ENCODE measurements at regions not wholly inside any gene's neighbourhood (a gene's known extent, or its start where the extent isn't known, plus 50 kb on each side); places are given as distances from the start of the nearest gene placed in this dataset.

DNA sequence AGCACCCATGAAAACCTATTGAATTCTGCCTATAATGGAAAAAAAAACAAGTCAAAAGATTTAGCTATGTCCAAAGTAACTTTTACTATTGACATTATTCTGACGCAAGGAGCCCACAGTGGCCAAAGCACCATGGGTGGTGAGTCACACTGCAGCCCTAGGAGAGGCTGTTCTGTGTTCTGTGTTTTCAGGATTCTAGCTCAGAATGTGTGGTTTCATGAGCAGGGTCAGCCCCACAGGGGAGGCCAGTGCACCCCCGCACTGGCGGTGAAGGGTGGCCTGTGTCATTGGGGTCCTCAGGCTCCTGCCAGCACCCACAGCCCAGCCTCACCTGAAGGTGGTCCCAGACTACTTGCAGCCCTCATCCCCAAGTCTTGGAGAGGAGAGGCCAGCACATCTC is 112.2 kb downstream of the BRD1 start:
- no peaks in the 10 kb centered on the region for H3K36me3 ChIP-seq (ENCODE audit: control insufficient read depth in 2 of 2, extremely low read depth in 1 of 2, insufficient read depth in 1 of 2, low read length in 1 of 2)
- Mint-ChIP-seq H3K9me3 (peaks cover 0 to 5% (median 0%) of the 10 kb centered on the region in 3 donors), H3K27me3 (peaks cover 21 to 27% of the 10 kb centered on the region in 2 donors), H3K4me1 (no peaks in the 10 kb centered on the region), H3K36me3 (no peaks in the 10 kb centered on the region), H3K4me3 (no peak overlapping the region), H3K27ac (no peak overlapping the region)
- DNase-seq = no peak
- H3K27ac ChIP-seq (ENCODE audit: low read length) = no peak overlapping the region
- H3K27me3 ChIP-seq (replicated peaks in 1 of 2; ENCODE audit: control insufficient read depth in 2 of 2, extremely low read depth in 1 of 2, insufficient read depth in 2 of 2, low read length in 1 of 2) = peaks cover 0 to 42% of the 10 kb centered on the region in 2 experiments
- POLR2A ChIA-PET = no interaction called here
- no peak overlapping the region for H3K4me3 ChIP-seq (ENCODE audit: control insufficient read depth in 1 of 2, extremely low read depth in 1 of 2, low read length in 1 of 2)
- H3K9me3 ChIP-seq = no peaks in the 10 kb centered on the region
- 100% methylated on average over 2 of the region's 3 CpGs for WGBS (ENCODE audit: insufficient coverage)
- no peaks in the 10 kb centered on the region for H3K4me1 ChIP-seq (ENCODE audit: control insufficient read depth in 1 of 2, extremely low read depth in 1 of 2, insufficient read depth in 2 of 2, low read length in 2 of 2)
- no peak for ATAC-seq (replicated peaks in 1 of 4)
- CTCF ChIA-PET = no interaction called here

DNA sequence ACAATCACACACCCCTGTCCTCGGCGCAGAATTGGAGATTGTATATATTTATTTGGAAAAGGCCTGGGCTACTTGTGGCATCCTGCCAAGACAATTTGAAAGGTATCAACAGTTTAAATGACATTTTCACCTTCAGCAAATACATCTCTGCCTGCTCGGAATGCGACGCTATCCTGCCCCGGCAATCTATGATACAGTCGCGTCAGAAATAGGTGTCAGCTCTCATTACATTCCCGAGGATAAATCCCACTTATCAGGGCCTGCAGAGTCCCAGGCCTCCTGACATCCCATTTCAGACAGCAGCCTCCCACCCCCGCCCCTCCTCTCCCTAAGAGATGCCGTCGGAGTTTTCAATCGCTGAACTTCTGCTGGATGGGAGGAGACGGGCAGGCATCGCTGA is 114.7 kb downstream of the BRD1 start:
- CTCF ChIA-PET = no interaction called here

GRCh38 chr22:49712195-49712791 is 115.4 kb downstream of the BRD1 start:
- H3K36me3 Mint-ChIP-seq = no peaks in the 10 kb centered on the region
- H3K4me1 Mint-ChIP-seq = no peaks in the 10 kb centered on the region
- ATAC-seq (replicated peaks in 1 of 4) (no peak), DNase-seq (no peak)
- H3K4me3 ChIP-seq (ENCODE audit: control insufficient read depth in 1 of 2, extremely low read depth in 1 of 2, low read length in 1 of 2) = no peak overlapping the region
- peaks cover 0 to 18% (median 8%) of the 10 kb centered on the region in 3 donors for H3K9me3 Mint-ChIP-seq
- CTCF ChIA-PET = no interaction called here
- no peak overlapping the region for H3K27ac Mint-ChIP-seq
- no peaks in the 10 kb centered on the region for H3K9me3 ChIP-seq
- H3K27me3 Mint-ChIP-seq = peaks cover 34 to 49% of the 10 kb centered on the region in 2 donors
- WGBS (ENCODE audit: insufficient coverage) = 35% methylated on average over 14 of the region's 22 CpGs
- peaks cover 0 to 61% of the 10 kb centered on the region in 2 experiments for H3K27me3 ChIP-seq (replicated peaks in 1 of 2; ENCODE audit: control insufficient read depth in 2 of 2, extremely low read depth in 1 of 2, insufficient read depth in 2 of 2, low read length in 1 of 2)
- H3K4me1 ChIP-seq (ENCODE audit: control insufficient read depth in 1 of 2, extremely low read depth in 1 of 2, insufficient read depth in 2 of 2, low read length in 2 of 2) = no peaks in the 10 kb centered on the region
- H3K36me3 ChIP-seq (ENCODE audit: control insufficient read depth in 2 of 2, extremely low read depth in 1 of 2, insufficient read depth in 1 of 2, low read length in 1 of 2) = no peaks in the 10 kb centered on the region
- POLR2A ChIA-PET = no interaction called here
- no peak overlapping the region for H3K27ac ChIP-seq (ENCODE audit: low read length)
- H3K4me3 Mint-ChIP-seq = no peak overlapping the region

More for the DNA sequence above, 114.7 kb downstream of the BRD1 start:
- Mint-ChIP-seq H3K4me3 (no peak overlapping the region), H3K27ac (no peak overlapping the region), H3K9me3 (peaks cover 0 to 18% (median 8%) of the 10 kb centered on the region in 3 donors), H3K4me1 (no peaks in the 10 kb centered on the region), H3K36me3 (no peaks in the 10 kb centered on the region), H3K27me3 (peaks cover 32 to 43% of the 10 kb centered on the region in 2 donors)
- DNase-seq (no peak), ATAC-seq (replicated peaks in 1 of 4) (no peak)
- Histone ChIP-seq H3K27ac (ENCODE audit: low read length) (no peak overlapping the region), H3K4me1 (ENCODE audit: control insufficient read depth in 1 of 2, extremely low read depth in 1 of 2, insufficient read depth in 2 of 2, low read length in 2 of 2) (no peaks in the 10 kb centered on the region), H3K4me3 (ENCODE audit: control insufficient read depth in 1 of 2, extremely low read depth in 1 of 2, low read length in 1 of 2) (no peak overlapping the region), H3K27me3 (replicated peaks in 1 of 2; ENCODE audit: control insufficient read depth in 2 of 2, extremely low read depth in 1 of 2, insufficient read depth in 2 of 2, low read length in 1 of 2) (peaks cover 0 to 54% of the 10 kb centered on the region in 2 experiments), H3K9me3 (no peaks in the 10 kb centered on the region), H3K36me3 (ENCODE audit: control insufficient read depth in 2 of 2, extremely low read depth in 1 of 2, insufficient read depth in 1 of 2, low read length in 1 of 2) (no peaks in the 10 kb centered on the region)
- 89% methylated on average over 7 of the region's 15 CpGs for WGBS (ENCODE audit: insufficient coverage)
- POLR2A ChIA-PET = no interaction called here

GRCh38 chr22:49710746-49711145 is 116.9 kb downstream of the BRD1 start:
- no peak for DNase-seq
- POLR2A ChIA-PET = no interaction called here

GRCh38 chr22:49709464-49709863 is 118.2 kb downstream of the BRD1 start:
- H3K36me3 ChIP-seq (ENCODE audit: control insufficient read depth in 2 of 2, extremely low read depth in 1 of 2, insufficient read depth in 1 of 2, low read length in 1 of 2) = no peaks in the 10 kb centered on the region
- CTCF ChIA-PET = no interaction called here
- H3K4me3 ChIP-seq (ENCODE audit: control insufficient read depth in 1 of 2, extremely low read depth in 1 of 2, low read length in 1 of 2) = no peak overlapping the region
- POLR2A ChIA-PET = no interaction called here
- H3K9me3 Mint-ChIP-seq = peaks cover 0 to 18% (median 8%) of the 10 kb centered on the region in 3 donors
- peaks cover 0 to 68% of the 10 kb centered on the region in 2 experiments for H3K27me3 ChIP-seq (replicated peaks in 1 of 2; ENCODE audit: control insufficient read depth in 2 of 2, extremely low read depth in 1 of 2, insufficient read depth in 2 of 2, low read length in 1 of 2)
- ATAC-seq (replicated peaks in 1 of 4) = no peak
- peaks cover 39 to 67% of the 10 kb centered on the region in 2 donors for H3K27me3 Mint-ChIP-seq
- no peak overlapping the region for H3K4me3 Mint-ChIP-seq
- peaks cover 6 to 8% (median 8%) of the 10 kb centered on the region in 3 donors for H3K4me1 Mint-ChIP-seq
- H3K27ac ChIP-seq (ENCODE audit: low read length) = no peak overlapping the region
- no CpG with 5 or more reads among the region's 4 CpGs for WGBS (ENCODE audit: insufficient coverage)
- H3K27ac Mint-ChIP-seq = no peak overlapping the region
- no peak for DNase-seq
- H3K36me3 Mint-ChIP-seq = no peaks in the 10 kb centered on the region
- H3K9me3 ChIP-seq = no peaks in the 10 kb centered on the region
- peaks cover 0 to 15% of the 10 kb centered on the region in 2 experiments for H3K4me1 ChIP-seq (ENCODE audit: control insufficient read depth in 1 of 2, extremely low read depth in 1 of 2, insufficient read depth in 2 of 2, low read length in 2 of 2)

More at GRCh38 chr22:49710746-49711145, 116.9 kb downstream of the BRD1 start:
- Mint-ChIP-seq H3K9me3 (peaks cover 0 to 18% (median 8%) of the 10 kb centered on the region in 3 donors), H3K27ac (no peak overlapping the region), H3K36me3 (no peaks in the 10 kb centered on the region), H3K4me3 (no peak overlapping the region), H3K27me3 (peaks cover 36 to 59% of the 10 kb centered on the region in 2 donors), H3K4me1 (peaks cover 3 to 4% (median 4%) of the 10 kb centered on the region in 3 donors)
- no peaks in the 10 kb centered on the region for H3K36me3 ChIP-seq (ENCODE audit: control insufficient read depth in 2 of 2, extremely low read depth in 1 of 2, insufficient read depth in 1 of 2, low read length in 1 of 2)
- no peak overlapping the region for H3K27ac ChIP-seq (ENCODE audit: low read length)
- 82% methylated on average over 9 of the region's 9 CpGs for WGBS (ENCODE audit: insufficient coverage)
- ATAC-seq (replicated peaks in 1 of 4) = no peak
- H3K27me3 ChIP-seq (replicated peaks in 1 of 2; ENCODE audit: control insufficient read depth in 2 of 2, extremely low read depth in 1 of 2, insufficient read depth in 2 of 2, low read length in 1 of 2) = peaks cover 0 to 62% of the 10 kb centered on the region in 2 experiments
- CTCF ChIA-PET = no interaction called here
- no peaks in the 10 kb centered on the region for H3K9me3 ChIP-seq
- H3K4me1 ChIP-seq (ENCODE audit: control insufficient read depth in 1 of 2, extremely low read depth in 1 of 2, insufficient read depth in 2 of 2, low read length in 2 of 2) = peaks cover 0 to 3% of the 10 kb centered on the region in 2 experiments
- H3K4me3 ChIP-seq (ENCODE audit: control insufficient read depth in 1 of 2, extremely low read depth in 1 of 2, low read length in 1 of 2) = no peak overlapping the region

- peak overlapping the region in 2 of 3 donors; percentile 56 to 66 for H3K4me3 Mint-ChIP-seq
- Histone ChIP-seq H3K27ac (ENCODE audit: low read length) (no peak overlapping the region), H3K4me3 (ENCODE audit: control insufficient read depth in 1 of 2, extremely low read depth in 1 of 2, low read length in 1 of 2) (no peak overlapping the region), H3K9me3 (no peaks in the 10 kb centered on the region), H3K27me3 (replicated peaks in 1 of 2; ENCODE audit: control insufficient read depth in 2 of 2, extremely low read depth in 1 of 2, insufficient read depth in 2 of 2, low read length in 1 of 2) (peaks cover 0 to 70% of the 10 kb centered on the region in 2 experiments), H3K36me3 (ENCODE audit: control insufficient read depth in 2 of 2, extremely low read depth in 1 of 2, insufficient read depth in 1 of 2, low read length in 1 of 2) (no peaks in the 10 kb centered on the region), H3K4me1 (ENCODE audit: control insufficient read depth in 1 of 2, extremely low read depth in 1 of 2, insufficient read depth in 2 of 2, low read length in 2 of 2) (peaks cover 0 to 16% of the 10 kb centered on the region in 2 experiments)
- peaks cover 0 to 25% (median 13%) of the 10 kb centered on the region in 3 donors for H3K9me3 Mint-ChIP-seq
- POLR2A ChIA-PET = no interaction called here
- peak overlapping the region in 1 of 2 donors; percentile 16 for H3K27ac Mint-ChIP-seq
- CTCF ChIA-PET = no interaction called here
- DNase-seq (no peak), ATAC-seq (replicated peaks in 1 of 4) (peak in 2 of 4 experiments; percentile 12 to 49)
- H3K36me3 Mint-ChIP-seq = no peaks in the 10 kb centered on the region
- H3K27me3 Mint-ChIP-seq = peaks cover 27 to 56% of the 10 kb centered on the region in 2 donors
- H3K4me1 Mint-ChIP-seq = peaks cover 6 to 8% (median 8%) of the 10 kb centered on the region in 3 donors
- WGBS (ENCODE audit: insufficient coverage) = 59% methylated on average over 12 of the region's 13 CpGs
Observed at GRCh38 chr22:49705972-49706352, 121.7 kb downstream of the BRD1 start.

Measured in T-cell (primary cell).